NCI-H2029 treated with DMSO at 0.1 percent for 48 hours (cell line): ENCODE measurements at regions not wholly inside any gene's neighbourhood (a gene's known extent, or its start where the extent isn't known, plus 50 kb on each side); places are given as distances from the start of the nearest gene placed in this dataset.

Experiments used
- DNase-seq: peaks from one replicate; lab custom pipeline; 2025; lab: John Stamatoyannopoulos, UW

DNA sequence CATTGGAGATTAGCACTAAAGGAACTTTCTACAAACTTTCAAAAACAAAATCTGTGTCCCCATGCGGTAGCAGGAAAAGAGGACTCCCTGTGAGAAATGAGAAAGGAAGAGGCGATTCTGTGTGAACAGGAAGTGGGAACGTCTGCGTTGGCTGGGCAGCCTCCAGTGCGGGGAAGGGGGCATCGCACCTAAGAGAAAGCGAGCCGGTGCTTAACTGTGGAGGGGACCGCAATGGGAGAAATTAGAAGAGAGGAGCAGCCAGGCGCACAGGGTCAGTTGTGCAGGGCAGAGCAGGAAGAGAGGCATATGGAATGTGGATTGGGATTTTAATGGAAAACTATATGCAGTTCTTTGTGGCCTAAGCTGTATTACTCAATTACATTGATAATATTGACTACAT is 77.4 kb upstream of the DOCK9 start:
- DNase-seq: no peak

DNA sequence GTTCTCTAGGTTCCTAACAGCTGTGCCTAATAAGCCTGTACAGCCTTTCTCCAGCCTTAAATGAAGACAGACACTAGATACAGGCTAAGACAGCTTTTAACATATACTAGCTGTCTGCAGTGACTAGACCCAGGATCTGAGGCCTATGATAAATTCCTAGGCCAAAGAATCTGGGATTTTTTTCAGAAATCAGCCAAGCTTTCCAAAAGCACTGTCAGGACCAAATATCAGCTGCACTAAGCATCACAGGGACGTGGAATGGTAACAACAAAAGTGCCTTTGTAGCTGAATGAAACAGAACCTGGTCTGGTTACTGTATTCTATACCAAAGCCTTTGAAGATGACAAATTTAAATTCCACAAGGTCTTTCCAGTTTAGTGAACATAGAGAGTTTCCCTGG is 77.9 kb upstream of the DOCK9 start:
- DNase-seq: no peak

DNA sequence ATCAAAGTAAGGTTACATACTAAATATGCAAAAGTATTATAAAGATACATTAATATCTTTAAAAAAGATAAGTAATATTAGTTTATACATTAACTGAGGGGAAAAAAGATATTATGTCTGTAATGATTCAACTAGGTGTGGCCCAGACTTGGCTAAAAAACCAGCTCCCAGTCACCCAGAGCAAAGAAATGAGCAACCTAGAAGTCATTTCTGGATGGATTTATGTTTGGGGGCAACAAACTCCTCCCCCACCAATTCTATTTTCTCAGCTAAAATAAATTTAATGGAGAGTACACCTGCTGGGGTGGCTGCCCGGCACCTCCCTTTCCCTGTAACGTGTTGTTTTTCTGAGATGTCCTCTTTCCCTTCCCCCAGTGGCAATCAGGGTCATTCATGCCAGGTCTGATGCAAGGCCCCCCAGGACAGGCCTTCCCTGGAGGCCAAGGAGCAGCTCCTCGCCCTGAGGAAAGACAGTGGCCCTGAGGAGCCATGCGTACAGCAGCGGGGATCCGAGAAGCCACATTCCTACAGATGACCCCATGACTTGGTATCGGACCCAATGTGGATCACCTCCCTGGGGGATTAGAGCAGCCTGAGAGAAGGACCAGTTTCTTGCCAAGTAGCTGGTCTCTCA is 78.6 kb upstream of the DOCK9 start:
- no peak for DNase-seq

DNA sequence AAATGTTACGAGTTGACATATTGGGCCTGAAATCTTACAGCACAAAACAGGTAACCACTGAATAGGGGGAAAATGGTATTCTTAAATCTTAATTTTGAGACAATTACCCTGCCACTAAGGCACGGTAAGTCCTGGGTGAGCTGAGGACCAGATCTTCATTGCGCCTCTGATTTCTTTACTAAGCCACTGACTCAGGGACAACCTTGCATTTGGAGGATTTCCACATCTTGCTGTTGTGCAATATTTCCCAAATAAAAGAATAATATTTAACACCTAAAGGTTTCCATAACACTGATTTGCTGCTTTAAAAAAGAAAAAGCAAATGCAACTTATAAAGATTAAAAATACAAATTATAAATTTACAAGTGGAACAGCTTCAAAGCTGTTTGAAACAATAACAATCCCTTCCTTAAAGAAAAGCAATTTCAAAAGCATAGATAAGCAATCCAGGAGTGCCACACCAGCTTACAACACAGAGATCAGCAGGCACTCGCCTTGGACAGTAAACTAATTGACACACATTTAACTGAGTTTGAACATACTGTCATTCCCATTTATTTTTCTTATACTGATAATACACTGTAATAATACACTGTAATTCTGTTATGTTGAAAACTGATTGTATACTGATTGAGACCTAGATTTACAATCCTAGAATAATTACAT is 79.6 kb upstream of the DOCK9 start:
- DNase-seq: no peak

DNA sequence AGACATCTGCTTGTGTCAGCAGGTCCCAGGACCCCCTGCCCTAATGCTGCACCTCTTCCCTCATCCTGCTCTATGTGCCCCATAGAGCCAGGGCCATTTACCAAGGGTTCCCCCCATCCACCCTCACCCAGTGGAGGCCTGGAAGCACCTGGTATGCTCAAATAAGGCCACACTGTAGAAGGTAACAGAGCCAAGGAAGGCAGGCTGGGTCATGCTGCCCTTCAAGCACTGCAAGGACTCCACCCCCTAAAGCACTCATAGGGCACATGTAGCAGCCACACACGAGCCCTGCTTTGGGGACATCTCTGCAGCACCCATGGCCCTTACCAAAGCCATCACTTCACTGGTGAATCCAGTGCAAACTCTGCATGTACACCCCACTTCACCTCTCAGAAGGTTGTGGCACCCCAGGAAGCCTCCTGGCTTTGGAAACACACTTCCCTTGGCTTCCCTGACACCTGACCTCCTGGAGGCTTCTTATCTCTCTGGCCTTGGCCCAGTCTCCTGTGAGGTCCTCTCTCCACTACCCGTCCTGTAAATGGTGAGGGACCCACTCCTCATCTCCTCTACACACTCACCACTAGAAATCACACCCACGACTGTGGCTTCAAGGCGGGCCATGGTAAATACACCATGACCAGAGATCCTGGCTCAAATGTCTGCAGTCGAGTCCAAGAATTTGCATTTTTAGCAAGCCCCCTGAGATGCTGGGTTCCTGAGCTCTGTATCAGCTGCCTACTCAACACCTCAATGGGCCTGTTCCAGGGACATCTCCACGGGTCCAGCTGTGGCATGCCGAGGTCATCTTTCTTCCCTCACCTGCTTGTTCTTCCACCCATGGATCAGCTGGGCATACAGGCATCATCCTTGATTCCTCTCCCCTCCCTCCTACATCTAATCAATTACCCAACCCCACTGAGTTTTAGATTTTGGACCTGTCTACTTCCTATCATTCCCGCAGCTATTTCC is 80.9 kb upstream of the DOCK9 start:
- no peak for DNase-seq

DNA sequence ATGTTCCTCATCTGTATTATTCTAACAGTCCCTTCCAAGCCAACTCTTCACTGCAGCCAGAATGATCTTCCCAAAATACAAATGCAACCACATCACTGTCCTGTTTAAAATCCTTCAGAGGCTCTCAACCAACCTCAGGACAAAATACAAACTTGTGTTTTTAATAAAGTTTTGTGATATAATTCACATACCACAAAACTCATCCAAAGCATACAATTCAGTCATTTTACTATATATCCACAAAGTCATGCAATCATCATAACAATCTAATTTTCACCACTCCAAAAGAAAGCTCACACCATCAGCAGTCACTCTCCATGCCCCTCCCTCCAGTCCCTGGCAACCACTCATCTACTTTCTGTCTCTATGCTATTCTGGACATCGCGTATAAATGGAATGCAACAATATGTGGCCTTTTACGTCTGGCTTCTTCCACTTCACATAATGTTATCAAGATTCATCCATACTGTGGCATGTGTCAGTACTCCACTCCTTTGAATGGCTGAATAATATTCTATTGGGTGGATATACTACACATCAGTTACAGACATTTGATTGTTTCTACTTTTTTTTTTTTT is 81.7 kb upstream of the DOCK9 start:
- DNase-seq: no peak

DNA sequence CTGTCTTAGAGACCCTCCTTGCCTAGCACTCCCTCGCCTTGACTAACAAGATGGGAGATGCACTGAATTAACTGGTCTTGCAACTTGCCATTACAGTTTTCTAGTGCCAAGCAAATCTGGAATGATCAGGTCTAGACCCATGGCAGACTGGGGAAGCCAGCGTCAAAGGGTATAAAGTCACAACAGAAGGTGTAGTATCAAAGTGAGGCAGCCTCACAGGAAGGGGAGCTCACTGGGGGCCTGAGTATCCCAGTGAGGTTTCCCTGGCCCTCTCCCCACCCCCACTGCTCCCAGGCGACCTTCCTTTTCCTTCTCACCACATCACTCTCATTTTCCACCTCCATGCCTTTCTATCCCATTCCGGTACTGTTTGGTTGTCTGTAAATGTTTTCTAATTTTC is 83.5 kb upstream of the DOCK9 start:
- DNase-seq: no peak

DNA sequence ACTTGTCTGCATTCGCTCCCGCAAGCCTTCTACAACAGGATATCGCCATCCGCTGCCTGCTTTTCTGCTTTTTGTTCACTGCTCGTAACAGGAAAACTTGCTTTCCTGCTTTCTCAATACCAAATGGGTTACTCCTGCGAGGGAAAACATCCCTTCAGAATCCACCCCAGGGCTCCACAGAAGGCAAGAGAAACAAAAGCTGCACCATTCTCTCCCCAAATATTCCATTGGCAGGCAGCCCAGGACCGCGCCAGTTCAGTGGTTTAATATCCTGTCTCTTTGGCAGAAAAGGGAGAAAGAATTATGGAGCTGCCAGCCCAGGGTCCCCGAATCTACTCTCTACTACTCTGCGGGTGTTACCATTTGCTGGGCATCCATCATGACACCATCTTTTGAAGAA is 84.7 kb upstream of the DOCK9 start:
- DNase-seq: no peak

DNA sequence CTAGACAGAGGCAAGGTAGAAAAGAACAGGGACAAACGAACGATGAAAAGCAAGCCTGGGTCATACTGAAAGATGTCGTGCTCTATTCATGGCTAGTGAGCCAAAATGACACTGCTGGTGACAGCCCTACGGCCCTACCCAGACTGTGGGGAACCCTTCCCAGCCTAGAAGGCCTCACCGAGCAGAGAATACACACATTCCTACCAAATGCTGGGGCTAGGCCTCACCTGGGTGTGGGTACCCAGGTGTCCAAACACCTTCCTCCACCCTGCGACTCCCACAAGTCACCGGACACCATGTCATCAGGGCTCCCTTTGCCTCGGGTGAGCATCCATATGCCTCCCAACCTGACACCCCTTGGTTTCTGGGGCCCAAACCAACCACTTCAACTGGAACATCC is 85.3 kb upstream of the DOCK9 start:
- DNase-seq: no peak

DNA sequence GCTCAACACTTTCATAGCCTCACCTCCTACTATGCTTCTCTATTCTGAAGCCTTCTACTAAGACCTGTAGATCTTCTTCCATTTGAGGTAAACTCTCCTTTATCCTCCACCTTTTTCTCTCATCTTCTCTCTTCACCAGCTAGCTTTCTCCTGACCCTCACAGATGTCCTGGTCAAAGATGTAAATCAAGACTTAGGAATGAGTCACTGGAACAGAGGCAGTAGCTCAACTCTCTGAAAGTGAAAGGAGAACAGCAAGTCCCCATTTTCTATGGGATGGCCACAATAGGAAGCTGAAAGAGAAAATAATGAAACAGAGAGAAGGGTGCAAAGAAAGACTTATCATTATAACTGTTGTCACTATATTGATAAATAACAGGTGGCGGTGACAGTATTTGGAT is 86.1 kb upstream of the DOCK9 start:
- DNase-seq: no peak

DNA sequence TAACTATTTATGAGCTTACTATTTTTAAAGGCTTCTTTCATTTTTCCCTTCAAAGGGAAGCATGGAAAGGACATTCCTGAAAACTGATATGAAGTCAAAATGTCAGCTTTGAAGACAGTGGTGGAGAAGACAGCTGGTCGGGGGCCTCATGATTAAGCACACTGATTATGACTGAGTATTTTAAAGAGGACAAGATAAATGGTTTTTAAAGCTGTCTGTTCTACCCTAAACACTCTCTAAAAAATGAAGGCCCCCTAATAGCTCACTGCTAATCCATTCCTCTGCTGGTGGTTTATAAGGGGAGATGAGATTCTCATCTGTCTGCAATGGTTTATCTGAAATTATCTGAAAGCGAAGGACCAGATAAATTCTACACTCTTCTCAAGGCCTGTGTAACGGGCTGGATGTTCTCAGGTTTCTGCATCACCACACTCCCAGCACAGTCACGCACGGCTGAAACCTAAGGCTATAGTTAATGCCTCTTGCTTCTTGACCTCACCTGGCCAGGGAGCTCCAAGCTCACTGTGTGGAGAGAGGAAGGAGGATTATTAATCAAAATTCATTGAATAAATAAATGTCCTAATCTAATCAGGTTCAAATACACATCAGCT is 86.9 kb upstream of the DOCK9 start:
- no peak for DNase-seq

DNA sequence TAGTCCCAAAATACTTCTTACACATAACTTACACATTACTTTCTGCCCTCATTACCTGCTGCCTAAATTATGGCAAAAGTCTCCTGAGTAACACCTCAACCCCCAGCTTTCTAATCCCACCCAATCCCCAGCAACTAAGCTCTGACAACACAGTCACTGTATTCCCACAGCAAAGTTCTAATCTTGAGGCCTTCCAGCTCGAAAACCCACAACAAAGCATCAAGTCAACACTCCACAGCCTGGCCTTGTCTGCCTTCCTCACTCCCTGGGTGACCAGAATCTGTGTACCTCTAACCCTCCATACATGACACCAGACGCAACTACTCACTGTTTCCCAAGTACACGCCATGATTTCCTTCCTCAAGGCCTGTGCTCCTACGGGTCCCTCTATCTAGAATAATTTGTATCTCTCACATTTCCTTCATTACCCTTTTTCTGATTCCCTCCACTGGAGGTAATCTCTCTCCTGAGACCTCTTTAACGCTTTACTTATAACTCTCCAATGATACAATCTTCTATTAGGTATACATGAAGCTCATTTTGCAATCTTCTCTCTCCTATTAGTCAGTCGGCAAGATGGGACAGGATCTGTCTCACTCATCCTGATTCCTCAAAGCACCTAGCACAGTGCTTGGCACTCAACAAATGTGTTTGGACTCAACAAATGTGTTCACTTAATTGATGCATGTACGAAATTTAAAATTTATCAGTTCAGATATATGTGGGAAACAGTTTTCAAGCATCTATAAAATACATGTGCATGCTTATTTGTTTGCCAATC is 87.6 kb upstream of the DOCK9 start:
- DNase-seq: no peak

DNA sequence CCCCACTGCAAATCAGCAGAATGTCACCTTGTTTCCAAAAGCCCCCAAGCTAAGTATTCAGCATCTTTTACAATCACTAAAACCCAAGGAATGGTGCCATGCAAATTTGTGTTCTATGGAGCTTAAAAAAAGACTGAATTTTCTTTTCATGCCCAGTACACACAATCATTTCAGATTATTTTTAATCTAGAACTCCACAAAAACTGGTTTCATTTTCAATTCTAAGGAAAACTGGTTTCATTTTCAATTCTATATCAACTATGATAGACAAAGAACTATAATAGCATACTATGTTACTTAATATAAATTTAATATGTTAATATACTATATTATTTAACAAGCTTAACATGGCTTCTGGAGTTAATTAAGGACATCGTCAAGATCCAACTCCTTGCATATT is 88.4 kb upstream of the DOCK9 start:
- DNase-seq: no peak

DNA sequence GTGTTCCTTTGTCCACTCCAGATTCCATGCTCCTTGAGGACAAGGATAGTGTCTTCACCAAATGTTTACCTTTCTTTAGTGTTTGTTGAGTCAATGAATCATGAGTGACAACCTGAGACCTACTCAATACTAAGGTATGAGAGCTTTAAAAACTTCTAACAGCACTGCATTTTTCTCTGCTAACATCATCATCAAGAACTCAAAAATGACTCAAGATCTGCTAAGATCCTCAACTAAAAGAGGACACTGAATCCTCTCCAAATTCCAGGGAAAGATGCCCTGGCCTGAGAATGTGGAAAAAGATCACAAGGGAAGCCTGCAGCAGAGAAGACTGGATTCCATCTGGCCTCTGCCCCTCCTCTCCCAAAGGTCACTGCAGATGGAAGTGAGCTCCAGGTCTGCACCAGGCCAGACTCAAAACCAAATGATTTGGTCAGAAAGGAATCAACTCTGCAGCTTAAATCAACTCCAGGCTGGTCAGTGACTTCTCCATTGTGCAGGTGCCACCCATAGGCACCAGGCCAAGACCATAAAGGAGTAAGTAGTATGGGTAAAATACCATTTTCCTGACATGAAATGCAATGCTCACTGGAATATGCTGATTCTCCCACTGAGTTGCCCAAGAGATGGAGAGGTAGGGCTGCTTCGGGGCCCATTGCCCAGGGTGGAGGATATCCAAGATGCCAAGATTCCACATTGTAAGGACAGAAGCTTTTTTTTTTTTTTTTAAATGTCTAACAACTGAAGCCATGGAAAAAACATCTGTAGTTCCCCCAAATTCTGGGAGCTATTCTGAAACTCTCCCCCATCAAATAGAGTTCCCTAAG is 89.5 kb upstream of the DOCK9 start:
- no peak for DNase-seq

DNA sequence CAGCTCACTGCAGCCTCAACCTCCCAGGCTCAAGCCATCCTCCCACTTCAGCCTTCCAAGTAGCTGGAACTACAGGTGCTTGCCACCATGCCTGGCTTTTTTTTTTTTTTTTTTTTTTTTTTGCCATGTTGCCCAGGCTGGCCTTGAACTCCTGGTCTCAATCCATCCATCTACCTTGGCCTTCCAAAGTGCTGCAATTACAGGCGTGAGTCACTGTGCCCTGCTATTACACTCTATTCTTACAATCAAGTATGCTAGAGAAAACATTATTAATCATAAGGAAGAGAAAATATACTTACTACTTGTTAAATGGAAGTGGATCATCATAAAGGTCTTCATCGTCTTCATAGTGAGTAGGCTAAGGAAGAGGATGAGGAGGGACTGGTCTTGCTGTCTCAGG is 93.3 kb upstream of the DOCK9 start:
- DNase-seq: no peak

DNA sequence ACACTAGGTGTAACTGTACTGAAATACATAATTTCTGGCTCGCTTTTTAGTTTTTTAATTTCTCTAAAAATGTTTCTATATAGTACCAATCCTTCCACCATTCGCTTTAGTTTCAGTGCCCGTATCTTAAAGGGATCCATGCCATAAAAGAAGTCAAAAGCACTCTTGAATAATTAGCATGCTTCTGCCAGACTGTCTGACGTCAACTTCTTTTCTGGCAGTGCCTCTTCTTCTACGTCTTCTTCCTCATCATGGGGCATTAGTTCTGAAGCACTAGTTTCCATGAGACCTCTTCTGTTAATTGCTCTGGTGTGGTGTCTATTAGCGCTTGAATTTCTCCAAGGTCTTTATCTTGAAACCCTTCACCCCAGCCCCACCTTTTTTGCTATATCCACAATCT is 93.8 kb upstream of the DOCK9 start:
- DNase-seq: no peak

DNA sequence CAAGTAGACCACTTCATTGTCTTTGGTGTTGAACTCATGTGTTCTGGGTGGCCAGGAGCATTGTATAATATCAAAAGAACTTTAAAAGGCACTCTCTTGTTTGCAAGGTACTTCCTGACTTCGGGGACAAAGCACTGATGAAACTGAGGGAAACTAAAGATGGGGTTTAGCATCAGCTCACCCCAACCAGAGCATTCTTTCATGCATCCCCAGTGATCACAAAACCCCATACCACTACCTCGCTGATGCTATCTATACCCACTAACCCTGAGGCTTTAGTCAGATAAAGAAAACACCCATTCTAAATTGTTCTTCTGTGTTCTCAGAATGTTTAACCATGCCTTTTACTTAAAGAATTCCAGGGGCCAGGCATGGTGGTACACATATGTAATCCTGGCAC is 94.5 kb upstream of the DOCK9 start:
- DNase-seq: no peak

DNA sequence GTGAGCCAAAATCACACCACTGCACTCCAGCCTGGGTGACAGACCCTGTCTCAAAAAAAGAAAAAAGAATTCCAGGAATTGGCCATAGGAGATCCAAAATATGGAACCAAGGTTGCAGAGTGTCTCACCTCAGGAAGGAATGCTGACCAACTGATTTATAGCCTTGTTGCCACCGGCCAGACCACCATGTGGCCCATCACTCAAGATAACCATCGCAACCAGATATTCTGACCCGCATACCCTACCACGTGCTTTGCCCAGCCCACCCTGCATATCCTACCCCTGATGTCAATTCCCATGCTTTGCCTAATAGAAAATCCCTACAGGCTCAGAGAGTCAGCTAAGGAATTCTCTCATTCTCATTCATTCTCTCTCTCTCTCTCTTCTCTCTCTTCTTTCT is 95.1 kb upstream of the DOCK9 start:
- no peak for DNase-seq

DNA sequence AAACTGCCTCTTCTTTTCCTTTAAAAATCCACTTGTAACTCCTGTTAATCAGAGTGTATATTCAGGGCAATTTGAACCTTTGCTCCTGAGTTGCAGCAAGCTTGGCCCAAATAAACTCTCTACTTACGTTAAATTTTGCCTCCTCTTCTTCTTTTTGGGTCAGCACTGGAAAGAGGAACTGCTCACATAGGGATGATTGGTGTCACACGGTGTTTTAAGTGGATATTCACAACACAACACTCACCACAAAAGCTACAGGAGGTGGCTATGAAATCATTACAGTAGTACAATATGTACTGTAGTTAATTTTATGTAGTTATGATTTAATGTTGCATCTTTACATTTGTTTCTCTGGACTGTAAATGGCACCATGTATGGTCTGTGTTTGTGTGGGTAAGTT is 96.8 kb upstream of the DOCK9 start:
- no peak for DNase-seq
